Hepatic stellate cell (primary cell): ENCODE measurements at regions not wholly inside any gene's neighbourhood (a gene's known extent, or its start where the extent isn't known, plus 50 kb on each side); places are given as distances from the start of the nearest gene placed in this dataset.

Experiments
- DNase-seq: peaks from one replicate; pipeline ENCODE4 v3.0.0; 2011; ENCODE audit warnings: low spot score

- no peak for DNase-seq
Measured at GRCh38 chr13:31049083-31049482, 112.6 kb downstream of the HSPH1 start.

- no peak for DNase-seq
Measured at GRCh38 chr13:31048521-31048920, 113.2 kb downstream of the HSPH1 start.

- DNase-seq = no peak
Measured at GRCh38 chr13:31046711-31047279, 114.3 kb downstream of the TEX26 start.

- DNase-seq = peak; percentile 92
Measured at GRCh38 chr13:31045286-31046081, 113.0 kb downstream of the TEX26 start.

- DNase-seq = peak; percentile 77
Measured at GRCh38 chr13:31044364-31045285, 112.2 kb downstream of the TEX26 start.

- no peak for DNase-seq
Measured at GRCh38 chr13:31043957-31044356, 111.5 kb downstream of the TEX26 start.

- no peak for DNase-seq
Measured at GRCh38 chr13:31042481-31043165, 110.2 kb downstream of the TEX26 start.

- no peak for DNase-seq
Measured at GRCh38 chr13:31042049-31042448, 109.6 kb downstream of the TEX26 start.

GRCh38 chr13:31038834-31039552, 106.5 kb downstream of the TEX26 start:
- no peak for DNase-seq

- DNase-seq = no peak
Measured at GRCh38 chr13:31037874-31038500, 105.5 kb downstream of the TEX26 start.

GRCh38 chr13:31036731-31037695, 104.6 kb downstream of the TEX26 start:
- DNase-seq = no peak

- DNase-seq = peak; percentile 33
Measured at GRCh38 chr13:31035185-31035965, 102.9 kb downstream of the TEX26 start.

- DNase-seq = no peak
Measured at GRCh38 chr13:31032528-31033113, 100.2 kb downstream of the TEX26 start.

GRCh38 chr13:31031482-31031881, 99.0 kb downstream of the TEX26 start:
- DNase-seq = no peak

GRCh38 chr13:31029102-31029501, 96.6 kb downstream of the TEX26 start:
- peak; percentile 36 for DNase-seq

GRCh38 chr13:31027136-31027535, 94.7 kb downstream of the TEX26 start:
- no peak for DNase-seq
